Ureter (tissue), 1 donor: ENCODE measurements at regions not wholly inside any gene's neighbourhood (a gene's known extent, or its start where the extent isn't known, plus 50 kb on each side); places are given as distances from the start of the nearest gene placed in this dataset.
"Not testable (repeated sequence)": the region's sequence is repeated elsewhere in the genome, so short reads cannot be mapped to it uniquely, and the experiment has no call there.

Experiments
- DNase-seq: peaks from one replicate; pipeline ENCODE4 v3.0.0-alpha.2; 2020; ENCODE audit warnings: low spot score
- donor health status: DM: yes; HTN: yes; CAD: no.

- DNase-seq: not testable (repeated sequence)
These were observed 116.1 kb upstream of the TPTE start for GRCh38 chr21:10405331-10405730.

GRCh38 chr21:10409786-10410185, 111.6 kb upstream of the TPTE start:
- not testable (repeated sequence) for DNase-seq

GRCh38 chr21:10410354-10410929, 110.9 kb upstream of the TPTE start:
- not testable (repeated sequence) for DNase-seq

- DNase-seq: not testable (repeated sequence)
These were observed 109.4 kb upstream of the TPTE start for GRCh38 chr21:10411776-10412526.

- DNase-seq: not testable (repeated sequence)
These were observed 108.5 kb upstream of the TPTE start for GRCh38 chr21:10412928-10413246.

- DNase-seq: not testable (repeated sequence)
These were observed 107.9 kb upstream of the TPTE start for GRCh38 chr21:10413247-10414120.

- not testable (repeated sequence) for DNase-seq
These were observed 107.1 kb upstream of the TPTE start for GRCh38 chr21:10414121-10414924.

- not testable (repeated sequence) for DNase-seq
These were observed 106.5 kb upstream of the TPTE start for GRCh38 chr21:10414925-10415254.

- not testable (repeated sequence) for DNase-seq
These were observed 105.9 kb upstream of the TPTE start for GRCh38 chr21:10415456-10415855.

GRCh38 chr21:10415859-10416258, 105.5 kb upstream of the TPTE start:
- DNase-seq: not testable (repeated sequence)

GRCh38 chr21:10416691-10417447, 104.5 kb upstream of the TPTE start:
- not testable (repeated sequence) for DNase-seq

- DNase-seq: not testable (repeated sequence)
These were observed 103.8 kb upstream of the TPTE start for GRCh38 chr21:10417551-10418002.

- not testable (repeated sequence) for DNase-seq
These were observed 102.9 kb upstream of the TPTE start for GRCh38 chr21:10418250-10419048.

- not testable (repeated sequence) for DNase-seq
These were observed 100.2 kb upstream of the TPTE start for GRCh38 chr21:10421199-10421598.

GRCh38 chr21:10421601-10422000, 99.8 kb upstream of the TPTE start:
- not testable (repeated sequence) for DNase-seq

GRCh38 chr21:10424097-10424886, 97.1 kb upstream of the TPTE start:
- not testable (repeated sequence) for DNase-seq

- DNase-seq: not testable (repeated sequence)
These were observed 96.6 kb upstream of the TPTE start for GRCh38 chr21:10424887-10425145.

GRCh38 chr21:10425856-10426255, 95.5 kb upstream of the TPTE start:
- no peak for DNase-seq

- not testable (repeated sequence) for DNase-seq
These were observed 94.6 kb upstream of the TPTE start for GRCh38 chr21:10426812-10427211.
